Cardiac muscle cell (in vitro differentiated cells and primary cell): ENCODE measurements at regions not wholly inside any gene's neighbourhood (a gene's known extent, or its start where the extent isn't known, plus 50 kb on each side); places are given as distances from the start of the nearest gene placed in this dataset.

Experiments
- DNase-seq, 2 donors: peaks; one replicate each; pipeline versions ENCODE4 v3.0.0 to v3.0.0-alpha.2; 2010 to 2017; ENCODE audit warnings: low read depth in 1 of 2, low spot score in 1 of 2
- H3K27ac ChIP-seq: fragments of 200-600 bp; sonication (generic); 2 replicates; pipeline ENCODE4 v1.5.1; 2016
- H3K27me3 ChIP-seq: fragments of 200-600 bp; sonication (generic); 2 replicates; pipeline ENCODE4 v1.6.0; 2016; ENCODE audit warnings: control low read depth
- H3K36me3 ChIP-seq: fragments of 200-600 bp; sonication (generic); 2 replicates; pipeline ENCODE4 v1.5.1; 2016; ENCODE audit warnings: control low read depth
- H3K4me1 ChIP-seq: fragments of 200-600 bp; sonication (generic); 2 replicates; pipeline ENCODE4 v1.8.1; 2017; ENCODE audit warnings: low read depth, mild to moderate bottlenecking, mixed run types
- H3K4me3 ChIP-seq: fragments of 200-600 bp; sonication (generic); 2 replicates; pipeline ENCODE4 v1.5.1; 2016; ENCODE audit warnings: mild to moderate bottlenecking
- H3K9me3 ChIP-seq: fragments of 200-600 bp; sonication (generic); 2 replicates; pipeline ENCODE4 v1.5.1; 2017; ENCODE audit warnings: low read depth, mild to moderate bottlenecking, control low read depth
- TF ChIP-seq, protein P1 (sequence below): IDR thresholded peaks from 2 replicates; pipeline ENCODE4 v1.5.1; 2012; ENCODE audit warnings: low read depth, mild to moderate bottlenecking, low read length

DNA sequence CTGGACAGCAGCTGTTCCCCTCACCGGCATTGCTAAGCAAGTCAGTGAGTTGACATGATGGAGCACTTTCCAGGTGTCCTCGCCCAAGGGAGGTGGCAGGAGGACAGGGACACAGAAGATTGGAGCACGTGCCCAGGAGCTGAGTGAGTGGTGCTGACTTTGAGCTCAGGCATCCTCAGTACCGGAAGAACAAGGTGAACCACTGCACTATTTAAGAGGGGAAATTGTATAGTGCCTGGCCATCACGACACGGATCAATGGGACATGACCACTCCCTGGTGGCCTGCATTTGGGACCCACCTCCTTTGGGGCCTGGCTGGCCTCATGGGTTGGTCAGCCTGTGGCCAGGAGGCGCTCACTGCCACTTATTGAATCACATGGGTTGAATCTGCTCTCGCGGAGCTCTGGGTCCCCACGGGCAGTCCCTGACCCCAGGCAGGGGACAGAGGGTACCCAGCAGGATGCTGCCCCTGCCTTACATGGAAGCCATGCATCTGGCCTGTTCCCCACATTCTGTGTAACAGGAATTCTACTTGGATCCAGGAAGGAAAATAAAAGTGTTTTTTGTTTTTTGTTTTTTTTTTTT lies 206.9 kb upstream of the ZNF536 start:
- TF ChIP-seq, protein P1, sequence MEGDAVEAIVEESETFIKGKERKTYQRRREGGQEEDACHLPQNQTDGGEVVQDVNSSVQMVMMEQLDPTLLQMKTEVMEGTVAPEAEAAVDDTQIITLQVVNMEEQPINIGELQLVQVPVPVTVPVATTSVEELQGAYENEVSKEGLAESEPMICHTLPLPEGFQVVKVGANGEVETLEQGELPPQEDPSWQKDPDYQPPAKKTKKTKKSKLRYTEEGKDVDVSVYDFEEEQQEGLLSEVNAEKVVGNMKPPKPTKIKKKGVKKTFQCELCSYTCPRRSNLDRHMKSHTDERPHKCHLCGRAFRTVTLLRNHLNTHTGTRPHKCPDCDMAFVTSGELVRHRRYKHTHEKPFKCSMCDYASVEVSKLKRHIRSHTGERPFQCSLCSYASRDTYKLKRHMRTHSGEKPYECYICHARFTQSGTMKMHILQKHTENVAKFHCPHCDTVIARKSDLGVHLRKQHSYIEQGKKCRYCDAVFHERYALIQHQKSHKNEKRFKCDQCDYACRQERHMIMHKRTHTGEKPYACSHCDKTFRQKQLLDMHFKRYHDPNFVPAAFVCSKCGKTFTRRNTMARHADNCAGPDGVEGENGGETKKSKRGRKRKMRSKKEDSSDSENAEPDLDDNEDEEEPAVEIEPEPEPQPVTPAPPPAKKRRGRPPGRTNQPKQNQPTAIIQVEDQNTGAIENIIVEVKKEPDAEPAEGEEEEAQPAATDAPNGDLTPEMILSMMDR, result no peak
- no peak for DNase-seq

DNA sequence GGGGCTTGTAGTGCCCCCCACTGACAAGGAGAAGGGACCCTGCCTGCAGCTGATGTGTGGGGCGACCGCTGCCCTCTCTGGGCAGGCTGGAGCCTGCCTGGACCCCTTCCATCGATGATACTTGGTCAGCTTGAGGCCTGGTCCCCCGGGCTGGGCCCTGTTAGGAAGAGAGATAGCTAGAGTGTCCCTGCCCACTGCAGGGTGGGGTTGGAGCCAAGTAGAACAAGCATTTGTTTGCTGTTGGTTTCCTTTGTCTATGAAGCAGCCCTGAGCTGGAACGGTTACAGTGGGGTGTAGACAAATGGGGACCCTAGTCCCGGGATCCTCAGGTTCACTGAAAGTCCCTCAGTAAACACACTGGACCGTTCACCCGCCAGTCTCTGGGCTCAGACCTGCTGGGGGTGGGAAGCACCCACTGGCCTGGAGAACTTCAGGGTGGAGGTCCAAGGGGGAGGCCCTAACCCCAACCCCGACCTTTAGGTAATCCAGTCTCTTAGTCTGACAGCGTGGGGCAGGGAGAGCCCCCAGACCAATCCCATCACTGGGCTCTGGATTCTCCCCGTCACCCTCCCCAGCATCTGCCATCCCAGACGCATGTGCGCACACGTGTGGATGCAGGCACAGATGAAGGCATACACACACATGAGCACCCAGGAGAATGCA lies 204.8 kb upstream of the ZNF536 start:
- Histone ChIP-seq H3K27me3 (no peaks in the 10 kb centered on the region), H3K9me3 (no peaks in the 10 kb centered on the region), H3K27ac (no peak overlapping the region), H3K4me1 (no peaks in the 10 kb centered on the region), H3K36me3 (no peaks in the 10 kb centered on the region), H3K4me3 (no peak overlapping the region)
- no peak for DNase-seq
- TF ChIP-seq, protein P1, result no peak

More for the DNA sequence above, 206.9 kb upstream of the ZNF536 start:
- H3K36me3 ChIP-seq, result no peaks in the 10 kb centered on the region
- H3K27ac ChIP-seq, result no peak overlapping the region
- H3K27me3 ChIP-seq, result no peaks in the 10 kb centered on the region
- H3K4me3 ChIP-seq, result no peak overlapping the region
- no peaks in the 10 kb centered on the region for H3K9me3 ChIP-seq
- H3K4me1 ChIP-seq, result no peaks in the 10 kb centered on the region

DNA sequence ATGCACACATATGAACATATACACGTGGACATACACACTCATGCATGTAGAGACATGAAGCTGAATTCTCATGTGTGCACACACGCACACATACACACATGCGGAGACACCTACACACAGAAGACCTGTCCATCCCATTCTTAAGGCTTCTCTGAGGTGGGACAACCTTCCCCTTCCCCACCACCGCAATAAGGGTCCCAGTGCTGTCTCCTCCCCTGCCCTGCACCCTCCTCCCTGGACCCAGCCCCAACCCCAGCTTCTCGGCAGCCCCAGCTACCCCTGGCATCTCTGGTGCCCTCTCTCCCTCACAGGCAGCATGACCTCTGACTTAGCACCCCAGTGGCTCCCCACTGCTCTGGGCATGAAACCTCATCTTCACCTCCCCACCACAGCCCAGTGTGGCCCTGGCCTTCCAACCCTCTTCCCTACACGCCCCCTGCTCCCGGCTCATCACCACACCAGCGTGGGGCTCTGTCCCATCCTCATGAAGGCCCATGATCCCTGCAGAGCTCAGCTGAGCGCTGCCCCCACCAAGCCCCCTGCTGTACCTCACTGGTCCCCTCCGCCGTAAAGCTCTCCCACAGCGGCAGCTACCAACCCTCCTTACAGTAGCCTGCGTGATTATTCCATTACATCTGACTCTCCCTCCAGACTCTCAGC lies 204.1 kb upstream of the ZNF536 start:
- Histone ChIP-seq H3K4me3 (no peak overlapping the region), H3K27me3 (no peaks in the 10 kb centered on the region), H3K9me3 (no peaks in the 10 kb centered on the region), H3K36me3 (no peaks in the 10 kb centered on the region), H3K27ac (no peak overlapping the region), H3K4me1 (no peaks in the 10 kb centered on the region)
- no peak for DNase-seq
- TF ChIP-seq, protein P1, result no peak

DNA sequence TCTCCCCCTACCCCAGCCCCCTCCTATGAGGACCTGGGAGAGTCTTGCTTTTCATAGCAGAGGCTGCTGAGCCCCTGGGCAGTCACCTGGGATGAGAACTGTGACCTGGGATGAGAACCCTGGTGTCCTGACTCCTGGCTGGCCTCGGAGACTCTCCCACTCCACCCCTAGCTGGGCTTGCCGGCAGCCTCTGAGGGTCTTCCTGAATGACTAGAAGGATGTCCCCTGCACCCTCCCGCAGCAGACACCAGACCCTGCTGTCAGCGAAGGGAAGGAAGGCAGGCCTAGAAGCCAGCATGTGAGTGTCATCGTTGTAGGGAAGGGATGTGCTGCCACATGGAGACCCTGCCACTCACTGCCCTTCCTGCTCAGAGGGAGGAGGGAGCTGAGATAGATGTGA lies 203.4 kb upstream of the ZNF536 start:
- H3K27me3 ChIP-seq, result no peaks in the 10 kb centered on the region
- H3K4me3 ChIP-seq, result no peak overlapping the region
- no peaks in the 10 kb centered on the region for H3K9me3 ChIP-seq
- DNase-seq, result no peak
- H3K36me3 ChIP-seq, result no peaks in the 10 kb centered on the region
- H3K4me1 ChIP-seq, result no peaks in the 10 kb centered on the region
- H3K27ac ChIP-seq, result no peak overlapping the region
- TF ChIP-seq, protein P1, result no peak

DNA sequence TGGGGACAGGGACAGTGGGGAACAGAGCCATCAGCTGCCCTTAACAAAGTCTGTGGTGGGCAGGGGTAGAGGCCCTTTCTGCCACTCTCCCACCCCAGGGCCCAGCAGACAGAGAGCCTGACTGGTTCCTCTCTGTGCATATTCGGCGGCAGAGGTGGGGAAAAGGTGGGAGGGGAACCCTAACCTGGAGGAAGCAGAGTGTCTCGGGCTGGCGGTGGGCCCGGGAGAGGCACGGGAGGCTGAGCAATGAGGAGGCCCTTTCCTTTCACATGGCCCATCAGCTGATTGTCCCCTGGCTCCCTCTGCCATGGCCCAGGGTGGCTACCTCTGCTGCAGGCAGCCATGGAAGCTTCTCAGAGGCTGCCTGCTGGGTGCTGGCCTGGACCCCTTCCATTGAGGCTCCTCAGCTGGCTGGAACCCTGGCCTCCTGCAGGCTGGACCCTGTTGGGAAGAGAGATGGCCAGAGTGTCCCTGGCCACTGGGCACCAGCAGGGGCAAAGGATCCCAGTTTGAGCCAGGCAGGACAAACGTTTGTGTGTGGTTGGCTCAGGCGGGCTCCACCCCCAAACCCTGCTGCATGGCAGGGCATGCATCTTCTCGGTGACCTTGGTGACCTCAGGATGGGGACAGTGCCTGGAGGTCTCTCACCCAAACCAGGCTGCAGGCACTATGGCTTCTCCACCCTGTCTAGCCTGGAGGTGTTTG lies 202.8 kb upstream of the ZNF536 start:
- Histone ChIP-seq H3K27ac (no peak overlapping the region), H3K4me3 (no peak overlapping the region), H3K4me1 (no peaks in the 10 kb centered on the region), H3K36me3 (no peaks in the 10 kb centered on the region), H3K9me3 (no peaks in the 10 kb centered on the region), H3K27me3 (no peaks in the 10 kb centered on the region)
- TF ChIP-seq, protein P1, result no peak
- DNase-seq, result no peak
